HG03520 (cell line): ENCODE measurements at regions not wholly inside any gene's neighbourhood (a gene's known extent, or its start where the extent isn't known, plus 50 kb on each side); places are given as distances from the start of the nearest gene placed in this dataset.

Experiments used
- ATAC-seq: cut with Tn5 transposase; IDR thresholded peaks from one replicate; pipeline ENCODE4 v1.9.1; 2021; ENCODE audit warnings: mild to moderate bottlenecking, moderate library complexity; ENCODE audit not compliant: unreplicated experiment

DNA sequence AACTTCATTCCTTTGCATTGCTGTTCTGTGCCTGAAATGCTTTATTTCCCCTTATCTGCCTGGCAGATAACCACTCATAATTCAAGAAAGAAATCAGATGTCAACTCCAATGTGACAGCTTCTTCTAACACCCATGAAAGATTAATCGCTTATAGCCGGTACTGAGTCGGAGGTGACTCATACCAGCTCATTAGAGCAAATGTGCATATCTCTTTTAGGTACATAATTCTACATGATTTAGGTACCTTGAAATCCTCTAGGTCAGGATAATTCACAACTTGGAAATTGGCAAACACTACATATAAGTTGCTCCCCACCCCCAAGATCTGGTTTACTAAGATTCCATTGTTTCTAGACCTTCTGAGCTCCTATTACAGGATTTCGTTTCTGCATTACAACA lies 554.4 kb upstream of the SORCS1 start:
- ATAC-seq = no peak

DNA sequence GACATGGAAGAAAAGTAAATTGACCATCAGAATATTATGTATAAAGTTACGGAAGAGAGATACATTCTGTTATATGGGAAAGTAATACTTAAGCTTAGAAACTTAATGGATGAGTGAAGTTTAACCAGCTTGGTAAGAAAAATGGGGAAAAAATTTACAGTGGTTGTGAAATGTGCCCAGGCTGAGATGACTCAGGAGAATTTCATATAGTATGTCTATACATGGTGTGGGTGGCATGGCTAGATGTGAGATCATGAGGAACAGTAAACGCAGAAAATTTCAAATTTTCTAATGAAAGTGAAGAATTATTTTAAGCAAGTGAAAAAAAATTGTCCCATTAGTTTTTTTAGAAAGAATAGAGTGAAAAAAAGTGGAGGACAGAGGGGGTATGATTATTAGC lies 552.5 kb upstream of the SORCS1 start:
- ATAC-seq = no peak

DNA sequence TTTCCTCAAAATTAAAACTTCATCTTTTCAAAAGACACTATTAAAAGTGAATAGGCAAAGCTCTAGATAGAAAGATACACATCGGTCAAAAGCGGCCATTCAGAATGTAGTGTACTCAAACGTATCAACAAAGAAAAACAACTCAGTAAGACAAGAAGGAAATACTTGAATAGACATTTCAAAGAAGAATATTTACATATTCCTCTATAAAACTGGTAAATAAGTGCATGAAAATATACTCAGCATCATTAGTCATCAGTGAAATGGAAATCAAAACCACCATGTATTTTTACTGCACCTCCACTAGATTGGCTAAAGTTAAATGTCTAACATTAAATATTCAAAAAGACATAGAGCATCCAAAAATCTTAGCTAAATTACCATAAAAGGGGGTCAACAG lies 551.1 kb upstream of the SORCS1 start:
- ATAC-seq = no peak

DNA sequence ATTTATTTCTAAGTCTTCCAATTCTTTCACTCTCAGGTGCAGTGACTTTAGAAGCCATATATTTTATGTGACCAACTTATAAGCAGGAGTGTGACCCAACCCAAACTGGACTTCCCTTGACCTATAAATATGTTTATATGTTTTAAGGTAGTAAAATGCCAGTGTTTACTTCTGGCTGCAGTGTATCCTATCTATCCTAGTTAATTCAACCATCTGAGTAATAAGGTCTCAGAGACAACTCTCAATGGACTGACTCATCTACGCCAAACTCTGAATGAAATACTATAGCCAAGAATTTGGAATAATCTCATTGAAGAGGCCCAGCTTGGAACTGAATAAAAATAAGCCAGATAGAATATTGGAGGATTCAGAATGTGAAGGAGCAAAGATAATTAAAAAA lies 544.5 kb upstream of the SORCS1 start:
- no peak for ATAC-seq

DNA sequence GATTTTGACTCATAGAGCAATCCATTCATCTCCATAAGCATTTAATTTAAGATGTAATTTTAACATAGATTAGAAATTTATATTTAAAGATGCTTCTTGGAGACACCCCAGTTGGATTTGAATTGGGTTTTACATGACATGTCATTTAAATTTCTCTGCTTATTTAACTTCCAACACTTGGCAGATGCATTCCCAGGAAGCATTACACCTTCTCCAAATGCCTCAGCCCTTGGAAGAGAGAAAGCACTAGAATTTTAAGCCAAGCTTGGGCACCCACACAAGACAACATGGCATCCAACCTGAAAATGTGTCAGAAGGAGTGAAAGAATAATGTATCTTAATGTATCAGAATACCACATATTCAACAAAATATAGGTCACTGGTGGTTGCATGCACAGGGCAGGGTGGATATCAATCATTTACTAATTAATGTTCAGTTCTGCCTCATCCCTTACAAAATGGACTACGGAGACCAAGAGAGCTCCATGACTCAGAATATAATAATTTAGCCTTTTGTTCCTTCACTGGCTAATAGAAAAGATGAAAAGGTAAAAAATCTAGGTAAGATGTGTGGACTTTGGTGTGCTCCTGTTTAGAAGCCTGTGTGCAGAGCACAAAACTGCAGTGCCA lies 541.7 kb upstream of the SORCS1 start:
- ATAC-seq = no peak

DNA sequence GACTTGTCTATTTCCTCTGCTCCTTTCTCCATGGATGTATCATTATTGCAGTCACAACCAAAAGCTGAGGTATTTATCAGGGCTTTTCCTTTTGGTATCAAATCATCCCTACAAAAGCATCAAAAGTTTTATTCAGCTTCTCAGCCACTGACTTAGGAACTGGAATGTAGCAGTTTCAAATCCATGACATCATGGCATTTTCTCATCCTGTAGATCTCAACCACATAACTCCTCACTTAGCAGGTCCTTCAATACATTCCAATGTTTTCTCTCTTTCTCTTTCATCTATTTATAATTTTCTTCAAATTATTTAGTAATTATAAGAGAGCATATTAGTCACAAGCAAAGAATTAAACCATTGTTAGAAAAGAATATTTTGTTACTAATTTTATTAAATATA lies 537.4 kb upstream of the SORCS1 start:
- no peak for ATAC-seq

DNA sequence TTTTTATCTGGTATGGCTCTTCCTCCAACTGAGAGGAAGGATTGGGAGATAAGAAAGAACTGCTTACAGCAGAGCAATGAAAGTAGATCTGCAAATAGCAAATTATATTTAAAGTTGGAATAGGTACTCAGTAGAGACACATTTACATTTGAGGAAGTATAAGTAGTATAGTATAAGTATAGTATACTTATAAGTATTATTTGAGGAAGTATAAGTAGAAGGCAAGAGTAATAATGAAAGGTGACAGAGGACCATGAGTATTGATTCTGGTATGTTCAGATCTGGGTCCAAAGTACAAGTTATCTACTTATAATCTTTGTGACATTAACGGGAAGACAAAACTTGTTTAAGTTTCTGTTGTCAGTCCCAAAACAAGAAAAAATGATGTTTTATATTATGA lies 527.6 kb upstream of the SORCS1 start:
- ATAC-seq = no peak

DNA sequence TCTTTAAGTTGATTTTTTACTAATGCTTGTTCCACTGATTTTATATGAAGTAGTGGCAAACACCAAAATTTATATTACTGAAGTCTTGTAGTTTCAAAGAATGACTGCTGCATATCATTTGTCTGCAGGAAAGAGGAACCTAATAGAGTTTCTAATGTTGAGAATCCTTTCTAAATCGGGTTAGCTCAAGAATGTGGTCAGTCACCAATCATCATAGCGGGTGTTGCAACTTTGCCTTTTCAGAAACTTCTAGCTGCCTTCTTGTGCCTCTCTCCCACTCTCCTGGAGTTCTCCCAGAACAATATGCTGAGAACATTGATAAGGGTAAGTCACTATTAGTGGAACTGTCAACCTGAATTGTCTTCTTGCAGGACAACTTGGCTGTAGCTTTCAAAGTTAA lies 524.8 kb upstream of the SORCS1 start:
- no peak for ATAC-seq

DNA sequence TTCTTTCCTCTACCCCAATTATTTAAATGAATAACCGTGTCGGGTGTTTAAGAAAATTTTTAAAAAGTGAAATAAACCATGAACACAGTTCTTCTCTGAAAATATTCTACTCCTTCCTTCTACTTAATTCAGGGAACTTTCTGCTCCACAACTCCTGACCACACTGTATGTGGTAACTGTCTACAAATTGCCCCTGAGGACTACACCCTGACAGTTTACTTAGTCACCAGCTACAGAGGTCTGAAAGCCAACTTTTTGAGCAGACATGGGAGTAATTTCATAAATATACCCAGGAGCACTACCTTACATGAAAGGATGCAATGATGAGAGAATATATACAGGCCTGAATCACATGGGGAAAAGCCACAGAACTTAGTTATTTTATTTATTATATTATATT lies 523.2 kb upstream of the SORCS1 start:
- ATAC-seq = no peak

DNA sequence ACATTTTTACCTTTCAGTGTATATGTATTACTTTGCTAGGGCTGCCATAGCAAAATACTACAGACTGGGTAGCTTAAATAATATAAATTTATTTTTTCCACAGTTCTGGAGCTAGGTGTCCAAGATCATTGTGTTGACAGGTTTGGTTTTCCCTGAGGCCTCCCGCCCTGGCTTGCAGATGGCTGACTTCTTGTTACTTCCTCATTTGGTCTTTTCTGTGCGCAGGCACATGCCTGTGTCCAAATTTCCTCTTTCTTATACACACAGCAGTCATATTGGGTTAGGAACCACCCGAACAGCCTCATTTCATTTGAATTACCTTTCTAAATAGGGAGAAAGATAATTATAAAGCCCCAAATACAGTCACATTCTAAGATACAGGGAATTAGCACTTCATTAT lies 521.6 kb upstream of the SORCS1 start:
- ATAC-seq = no peak

DNA sequence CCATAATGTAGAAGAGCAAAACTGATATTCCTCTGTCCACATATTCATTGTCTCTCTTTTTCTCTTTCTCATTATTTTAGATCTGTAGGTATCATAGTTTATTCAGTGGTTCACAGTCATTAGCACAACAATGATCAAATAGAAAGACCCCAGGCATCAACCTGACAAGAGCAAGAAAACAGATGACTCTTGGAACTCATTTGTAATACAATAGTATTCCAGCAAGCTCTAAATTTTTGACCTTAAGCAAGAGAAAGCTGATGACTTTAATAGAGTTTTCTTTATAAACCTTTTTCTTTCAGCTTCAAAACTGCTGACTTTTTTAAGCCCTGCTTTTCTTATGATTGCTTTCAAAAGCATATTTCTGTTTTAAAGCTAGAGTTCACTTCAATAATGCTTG lies 507.5 kb upstream of the SORCS1 start:
- ATAC-seq = no peak

DNA sequence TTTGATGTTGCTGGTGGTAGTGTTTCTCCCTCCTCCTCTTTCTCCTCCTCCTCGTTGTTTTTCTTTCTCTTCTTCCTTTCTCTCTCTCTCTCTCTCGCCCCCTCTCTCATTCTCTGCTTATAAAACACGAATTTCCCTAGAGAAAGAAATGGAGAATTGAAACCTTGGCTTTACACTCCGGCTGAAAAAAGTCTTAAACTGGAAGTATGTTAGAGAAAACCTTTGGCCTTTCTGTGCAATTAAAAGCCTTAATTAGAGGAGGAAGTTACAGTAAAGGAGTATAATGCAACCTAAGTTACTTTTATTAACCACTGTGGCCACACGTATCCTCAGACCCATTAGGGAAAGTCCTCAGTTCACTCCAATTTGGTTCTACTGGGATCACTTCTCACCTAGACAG lies 501.7 kb upstream of the SORCS1 start:
- ATAC-seq = no peak

DNA sequence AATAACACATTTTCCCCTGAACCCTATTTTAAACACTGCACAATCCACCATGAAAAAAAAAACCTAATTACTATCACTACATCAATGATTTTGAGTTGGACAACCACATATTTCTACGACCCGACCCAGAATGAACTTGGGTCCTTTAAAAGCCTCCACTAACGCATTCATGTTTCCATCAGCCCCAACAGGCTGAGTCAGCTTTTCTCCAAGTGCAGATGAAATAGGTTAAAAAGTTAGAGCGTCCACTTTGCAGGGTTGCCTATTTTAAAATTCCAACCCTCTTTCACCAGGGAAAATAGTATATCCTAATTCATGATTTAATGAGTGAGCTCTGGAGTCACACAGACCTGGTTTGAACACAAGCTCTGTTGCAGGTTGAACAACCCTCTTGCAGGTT lies 501.0 kb upstream of the SORCS1 start:
- ATAC-seq = no peak

DNA sequence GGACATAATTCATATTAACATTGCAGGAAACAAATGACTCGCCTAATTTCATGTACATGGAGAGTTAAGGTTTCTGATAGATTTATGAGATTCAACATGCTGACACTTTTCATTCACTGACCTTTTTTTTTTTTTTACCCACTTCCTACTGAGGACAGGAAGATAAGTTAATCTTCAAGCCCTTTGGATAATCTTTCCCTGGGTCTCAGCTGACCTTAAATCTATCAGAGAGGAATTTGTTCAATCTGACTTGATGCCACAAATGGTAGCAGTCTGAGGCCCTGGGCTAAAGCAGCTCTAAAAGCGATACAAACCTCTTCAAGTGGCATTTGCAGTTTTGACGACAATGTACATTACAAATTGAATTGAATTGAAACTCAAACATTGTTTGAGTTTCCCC lies 493.3 kb upstream of the SORCS1 start:
- ATAC-seq = no peak

DNA sequence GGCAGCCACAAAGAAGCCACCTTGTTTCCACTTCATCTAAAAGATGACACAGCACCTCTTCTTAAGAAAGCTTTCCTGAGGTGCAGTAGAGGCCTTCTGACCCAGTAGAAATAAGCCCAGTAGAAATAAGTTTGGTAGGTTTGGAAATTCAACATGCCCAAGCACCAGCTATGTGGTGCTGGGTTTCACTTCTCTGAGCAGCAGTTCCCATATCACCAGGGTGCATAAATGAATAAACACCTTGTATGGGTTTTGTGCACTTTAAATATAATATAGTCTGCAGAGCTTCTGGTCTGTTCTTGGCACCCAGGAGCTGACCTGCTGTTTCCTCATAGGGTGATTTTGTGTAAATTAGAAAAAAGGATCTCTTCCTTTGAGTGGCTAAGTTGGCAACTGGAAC lies 492.4 kb upstream of the SORCS1 start:
- no peak for ATAC-seq

DNA sequence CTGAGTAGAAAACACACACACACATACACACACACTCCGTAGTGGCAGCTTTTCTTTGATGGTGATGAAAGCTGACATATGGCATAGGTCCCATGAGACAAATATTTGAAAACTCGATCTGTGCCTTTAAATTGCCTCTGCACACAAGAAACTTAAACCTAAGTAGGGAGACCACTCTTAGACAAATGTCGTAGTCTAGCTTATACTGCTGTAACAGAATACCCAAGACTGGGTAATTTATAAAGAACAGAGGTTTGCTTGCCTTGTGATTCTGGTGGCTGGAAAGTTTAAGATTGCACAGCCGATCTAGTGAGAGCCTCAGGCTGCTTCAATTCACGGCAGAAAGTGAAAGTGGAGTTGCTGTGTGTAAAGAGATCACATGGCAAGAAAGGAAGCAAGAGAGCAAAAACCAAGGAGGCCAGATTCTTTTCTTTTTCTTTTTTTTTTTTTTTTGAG lies 489.4 kb upstream of the SORCS1 start:
- peak; percentile 49 for ATAC-seq

DNA sequence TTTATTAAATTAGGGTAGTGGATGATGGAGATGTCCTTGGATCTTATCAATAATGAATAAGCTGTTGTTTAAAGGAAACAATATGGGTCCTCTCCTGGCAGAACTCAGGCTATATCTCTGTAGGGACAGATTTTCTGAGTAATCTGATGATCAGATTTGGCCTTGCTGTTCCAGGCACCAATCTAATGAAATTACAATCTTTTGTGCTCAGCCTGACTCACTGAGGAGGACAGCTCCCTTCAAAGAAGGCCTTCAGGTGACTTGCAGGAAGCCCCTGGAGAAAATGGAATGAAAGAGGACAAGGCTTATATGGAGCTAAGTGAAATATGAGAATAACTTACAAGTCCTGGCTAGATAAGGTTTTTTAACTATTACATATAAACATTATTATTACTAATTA lies 486.4 kb upstream of the SORCS1 start:
- ATAC-seq = no peak

DNA sequence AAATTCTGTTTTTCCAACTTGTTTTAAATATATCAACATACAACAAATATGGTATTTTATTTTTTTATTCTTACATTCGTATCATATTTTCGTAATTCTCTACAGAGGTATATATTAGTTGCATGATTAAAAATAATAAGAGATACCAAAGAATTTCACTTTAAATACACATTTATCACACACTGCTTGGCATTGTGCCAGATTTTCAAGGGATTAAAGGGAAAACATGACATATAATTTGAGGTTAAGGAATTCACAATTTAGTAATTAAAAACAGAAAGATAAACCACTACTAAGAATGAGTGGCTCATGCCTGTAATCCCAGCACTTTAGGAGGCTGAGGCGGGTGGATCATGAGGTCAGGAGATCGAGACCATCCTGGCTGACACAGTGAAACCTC lies 484.7 kb upstream of the SORCS1 start:
- ATAC-seq = no peak

DNA sequence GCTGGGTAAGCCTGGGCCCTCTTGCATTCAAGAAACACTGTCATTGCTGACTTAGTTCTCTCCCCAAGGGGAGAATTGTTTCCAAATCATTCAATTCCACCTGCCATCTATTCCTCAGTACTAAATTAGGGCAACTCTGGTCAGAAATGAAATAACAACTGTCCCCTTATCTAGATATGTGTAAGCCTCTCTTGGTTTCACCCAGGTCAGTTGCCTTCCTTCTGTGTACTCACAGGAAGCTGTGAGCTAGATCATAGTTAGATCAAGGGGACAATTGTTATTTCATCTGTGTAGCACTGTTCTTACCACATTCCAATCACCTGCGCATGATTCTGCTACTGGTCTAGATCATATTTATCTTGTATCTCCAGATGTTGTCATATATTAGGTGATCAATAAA lies 483.0 kb upstream of the SORCS1 start:
- no peak for ATAC-seq

DNA sequence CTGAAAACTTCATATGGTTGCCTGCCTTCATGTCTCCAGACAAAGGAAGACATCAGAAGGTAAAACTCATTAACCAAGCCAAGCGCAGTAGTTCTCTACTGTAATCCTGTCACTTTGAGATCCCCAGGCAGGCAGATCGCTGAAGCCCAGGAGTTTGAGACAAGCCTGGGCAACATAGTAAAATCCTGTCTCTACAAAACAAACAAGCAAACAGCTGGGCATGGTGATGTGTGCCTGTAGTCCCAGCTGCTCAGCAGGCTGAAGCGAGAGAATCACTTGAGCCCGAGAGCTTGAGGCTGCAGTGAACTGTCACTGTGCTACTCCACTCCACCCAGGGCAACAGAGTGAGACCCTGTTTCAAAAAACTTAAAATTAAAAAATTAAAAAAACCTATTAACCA lies 467.4 kb upstream of the SORCS1 start:
- ATAC-seq = no peak

DNA sequence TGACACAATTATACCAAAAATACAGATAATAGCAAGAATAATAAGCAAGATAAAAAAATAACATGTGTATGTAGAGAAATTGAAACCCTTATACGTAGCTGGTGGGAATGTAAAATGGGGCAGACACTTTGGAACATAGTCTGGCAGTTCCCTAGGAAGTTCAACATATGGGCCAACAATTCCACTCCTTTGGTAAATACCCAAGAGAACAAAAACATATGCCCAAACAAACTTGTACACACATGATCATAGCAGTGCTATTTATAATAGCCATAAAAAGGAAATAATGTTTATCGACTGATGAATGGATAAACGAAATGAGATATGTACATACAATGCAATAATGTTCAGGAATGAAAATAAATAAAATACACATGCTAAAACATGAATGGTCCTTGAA lies 462.4 kb upstream of the SORCS1 start:
- ATAC-seq = no peak

DNA sequence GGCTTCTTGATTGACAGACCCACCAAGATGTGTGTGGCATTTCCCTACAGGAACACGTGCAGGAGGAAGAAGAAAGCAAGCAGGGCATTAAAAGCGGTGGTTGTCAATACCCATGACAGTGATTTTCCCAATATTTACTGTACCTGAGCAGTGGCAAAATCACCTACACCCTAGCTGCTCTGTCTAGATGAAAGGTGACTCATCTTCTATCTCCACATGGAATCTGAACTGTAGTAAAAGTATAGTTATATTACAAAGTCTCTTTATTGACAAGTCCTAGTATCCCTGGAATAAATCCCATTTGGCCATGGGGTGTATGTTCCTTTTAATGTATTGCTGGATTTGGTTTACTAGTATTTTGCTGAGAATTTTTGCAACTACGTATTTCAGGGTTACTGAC lies 458.8 kb upstream of the SORCS1 start:
- ATAC-seq = no peak

DNA sequence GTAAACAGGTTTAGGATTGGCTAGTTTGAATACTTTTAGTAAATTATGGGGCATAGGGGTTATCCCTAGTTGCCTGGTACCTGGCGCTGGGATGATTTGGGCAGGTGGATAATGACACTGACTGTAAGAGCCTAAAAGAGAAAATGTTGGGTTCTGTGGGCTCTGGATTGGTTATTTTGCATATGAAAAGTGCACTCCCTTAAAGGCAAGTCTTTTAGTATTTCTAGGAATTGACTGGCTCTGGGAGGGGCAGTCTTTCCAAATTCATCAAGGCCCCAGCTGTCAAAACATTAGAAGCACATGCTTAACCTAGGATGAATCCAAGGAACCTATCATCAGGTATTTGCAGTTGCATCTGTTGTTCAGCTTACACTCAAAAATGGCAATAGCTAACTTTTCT lies 454.6 kb upstream of the SORCS1 start:
- ATAC-seq = no peak
